Sciatic nerve (tissue), 2 donors: ENCODE measurements at regions not wholly inside any gene's neighbourhood (a gene's known extent, or its start where the extent isn't known, plus 50 kb on each side); places are given as distances from the start of the nearest gene placed in this dataset.

Experiments used
- ATAC-seq: fragments of 200-7000 bp; cut with Tn5 transposase; one replicate; pipeline ENCODE4 v1.9.1; 2020; ENCODE audit warnings: mild to moderate bottlenecking, moderate library complexity
- DNase-seq: peaks from one replicate; pipeline ENCODE4 v3.0.0-alpha.2; 2020; ENCODE audit warnings: low spot score
- intact Hi-C: fragments of 100-400 bp; cut with DNase I; formaldehyde crosslinking; loops from one replicate; pipeline ENCODE4 v1.14.2; 2022
- donor health status: DM: no; HTN: no; CAD: no.
- donor health status: DM: no; HTN: no; CAD: no.

DNA sequence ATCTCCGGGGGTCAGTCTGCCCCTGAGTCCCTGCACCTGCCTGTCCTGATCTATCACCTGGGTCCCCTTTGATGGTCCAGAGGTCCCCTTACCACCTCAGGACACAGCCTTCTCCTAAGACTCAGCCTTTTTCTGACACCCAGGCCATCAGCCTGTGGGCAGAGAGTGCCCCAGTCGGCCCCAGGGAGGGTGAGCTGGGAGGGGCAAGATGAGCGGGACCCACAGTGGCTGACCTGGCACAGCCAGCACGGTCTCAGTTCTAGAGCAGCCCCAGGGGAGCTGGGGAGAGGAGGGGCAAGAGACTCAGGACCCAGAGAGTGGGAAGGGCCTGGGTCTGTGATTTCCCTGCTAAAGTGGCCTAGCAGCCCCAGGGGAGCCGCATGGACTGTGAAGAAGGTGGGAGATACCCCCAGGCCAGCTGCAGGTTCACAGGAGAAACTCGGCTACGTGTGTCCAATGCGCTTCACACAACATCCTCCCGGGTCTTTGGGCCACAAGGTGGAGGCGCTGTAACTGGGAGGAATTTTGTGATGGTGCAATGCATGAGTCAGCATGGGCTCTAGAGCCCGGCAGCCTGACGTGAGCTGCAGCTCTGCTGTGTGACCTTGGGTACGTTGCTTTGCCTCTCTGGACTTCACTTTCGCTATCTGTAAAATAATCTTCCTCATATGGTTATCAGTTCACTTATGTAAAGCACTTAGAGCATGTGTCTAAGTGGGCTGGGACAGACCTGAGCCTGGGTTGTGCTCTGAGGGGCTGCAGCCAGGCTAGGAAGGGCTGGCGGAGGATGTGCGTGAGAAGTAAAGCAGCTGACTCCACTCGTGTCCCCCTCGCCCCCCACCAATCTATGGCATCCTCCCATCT, 67.2 kb upstream of the LHX1 start:
- intact Hi-C loops: loop anchor here (10.0 kb wide), 1 partner anchor 185 kb away; no protein-coding TSS in a partner anchor
- DNase-seq (no peak), ATAC-seq (no peak)

DNA sequence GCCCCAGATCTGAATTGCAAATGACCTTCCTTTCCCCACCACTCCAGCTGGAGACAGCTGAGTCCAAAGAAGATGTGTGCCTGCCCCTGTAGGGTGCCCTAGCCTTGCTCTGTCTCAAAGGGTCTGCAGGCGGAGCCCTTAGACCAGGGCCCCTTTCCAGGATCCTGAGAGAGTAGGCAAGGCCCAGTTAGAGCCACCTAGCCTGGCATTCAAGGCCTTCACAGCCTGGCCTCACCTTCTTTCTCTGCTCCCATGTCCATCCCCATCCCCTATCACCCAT, 66.6 kb upstream of the LHX1 start:
- ATAC-seq (no peak), DNase-seq (no peak)
- intact Hi-C loops: no loop called here

- DNase-seq: no peak
- intact Hi-C loops: no loop called here
- ATAC-seq: no peak
Observed at GRCh38 chr17:36875698-36876293, 61.5 kb upstream of the LHX1 start.

- intact Hi-C loops: no loop called here
- no peak for DNase-seq
- ATAC-seq: no peak
Observed at GRCh38 chr17:36876966-36877365, 60.3 kb upstream of the LHX1 start.

- intact Hi-C loops: no loop called here
- no peak for ATAC-seq
- DNase-seq: no peak
Observed at GRCh38 chr17:36877771-36878170, 59.5 kb upstream of the LHX1 start.

- no peak for DNase-seq
- ATAC-seq: no peak
- intact Hi-C loops: no loop called here
Observed at GRCh38 chr17:36878216-36878615, 59.1 kb upstream of the LHX1 start.

- DNase-seq (no peak), ATAC-seq (no peak)
- intact Hi-C loops: no loop called here
Observed at GRCh38 chr17:36879027-36879426, 58.2 kb upstream of the LHX1 start.

- no peak for DNase-seq
- intact Hi-C loops: no loop called here
- no peak for ATAC-seq
Observed at GRCh38 chr17:36879624-36880131, 57.6 kb upstream of the LHX1 start.

- ATAC-seq (no peak), DNase-seq (no peak)
- intact Hi-C loops: no loop called here
Observed at GRCh38 chr17:36880268-36880905, 56.9 kb upstream of the LHX1 start.

- intact Hi-C loops: no loop called here
Observed at GRCh38 chr17:36881323-36881722, 56.0 kb upstream of the LHX1 start.

GRCh38 chr17:36884495-36885152, 52.7 kb upstream of the LHX1 start:
- intact Hi-C loops: no loop called here
- no peak for DNase-seq
- ATAC-seq: no peak

More at GRCh38 chr17:36881323-36881722, 56.0 kb upstream of the LHX1 start:
- DNase-seq (no peak), ATAC-seq (no peak)

- intact Hi-C loops: no loop called here
- DNase-seq (no peak), ATAC-seq (no peak)
Observed at GRCh38 chr17:36885153-36885735, 52.0 kb upstream of the LHX1 start.

DNA sequence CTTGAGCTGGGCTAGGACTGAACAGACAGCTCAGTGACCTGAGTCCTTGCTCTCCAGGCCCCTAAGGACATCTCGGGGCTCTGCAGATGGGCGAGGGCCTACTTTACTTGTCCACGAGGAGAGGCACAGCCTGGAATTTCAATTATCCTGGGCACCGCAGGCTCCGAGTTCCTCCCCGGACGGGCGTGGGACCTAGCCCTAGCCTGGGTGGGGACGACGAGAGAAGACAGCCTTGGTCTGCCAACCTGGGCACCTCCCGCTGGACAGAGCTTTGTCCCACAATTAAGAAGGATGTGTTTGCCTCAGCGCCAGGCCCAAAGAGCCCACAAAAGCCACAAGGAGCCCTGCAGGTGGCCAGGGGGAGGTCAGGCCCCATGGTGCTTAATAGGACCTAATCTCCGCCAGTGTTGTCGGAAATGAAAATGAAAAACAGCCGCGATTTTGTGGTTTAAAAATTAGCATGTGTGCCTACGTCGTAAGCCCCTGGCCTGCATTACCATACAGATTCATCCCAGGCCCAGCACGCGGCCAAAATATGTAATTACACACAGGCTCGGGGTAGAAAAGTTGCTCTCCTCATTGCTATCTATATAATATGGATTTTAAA, 51.4 kb upstream of the LHX1 start:
- intact Hi-C loops: no loop called here
- DNase-seq (no peak), ATAC-seq (no peak)
